Spinal cord (tissue), 9 donors: ENCODE measurements at regions not wholly inside any gene's neighbourhood (a gene's known extent, or its start where the extent isn't known, plus 50 kb on each side); places are given as distances from the start of the nearest gene placed in this dataset.
"Not testable (repeated sequence)": the region's sequence is repeated elsewhere in the genome, so short reads cannot be mapped to it uniquely, and the experiment has no call there.

Experiments
- DNase-seq, 6 donors: peaks; one replicate each; pipeline versions ENCODE4 v3.0.0 to v3.0.0-alpha.2; 2013 to 2015; ENCODE audit warnings: low spot score in 6 of 6, low read depth in 4 of 6
- H3K27ac ChIP-seq: one replicate; pipeline ENCODE4 v1.5.1; 2013; ENCODE audit warnings: low read depth, low read length, control low read depth
- H3K27me3 ChIP-seq: one replicate; pipeline ENCODE4 v1.6.1; 2013; ENCODE audit warnings: low read length; ENCODE audit not compliant: control insufficient read depth, insufficient read depth
- H3K36me3 ChIP-seq: one replicate; pipeline ENCODE4 v1.6.1; 2013; ENCODE audit warnings: low read length; ENCODE audit not compliant: control insufficient read depth, insufficient read depth
- H3K4me1 ChIP-seq: one replicate; pipeline ENCODE4 v1.6.1; 2013; ENCODE audit warnings: low read length; ENCODE audit not compliant: control insufficient read depth, insufficient read depth
- H3K4me3 ChIP-seq: one replicate; pipeline ENCODE4 v1.5.1; 2013; ENCODE audit warnings: low read depth, low read length, control low read depth
- H3K9me3 ChIP-seq: one replicate; pipeline ENCODE4 v1.6.1; 2013; ENCODE audit warnings: low read length; ENCODE audit not compliant: control insufficient read depth, insufficient read depth
- WGBS: methylation state at CpG from one replicate; pipeline ENCODE4 v1.1.5; 2013; ENCODE audit warnings: missing lambda C conversion rate; ENCODE audit not compliant: insufficient coverage; 5-methylcytosine and 5-hydroxymethylcytosine counted together
- donor health status: healthy.

DNA sequence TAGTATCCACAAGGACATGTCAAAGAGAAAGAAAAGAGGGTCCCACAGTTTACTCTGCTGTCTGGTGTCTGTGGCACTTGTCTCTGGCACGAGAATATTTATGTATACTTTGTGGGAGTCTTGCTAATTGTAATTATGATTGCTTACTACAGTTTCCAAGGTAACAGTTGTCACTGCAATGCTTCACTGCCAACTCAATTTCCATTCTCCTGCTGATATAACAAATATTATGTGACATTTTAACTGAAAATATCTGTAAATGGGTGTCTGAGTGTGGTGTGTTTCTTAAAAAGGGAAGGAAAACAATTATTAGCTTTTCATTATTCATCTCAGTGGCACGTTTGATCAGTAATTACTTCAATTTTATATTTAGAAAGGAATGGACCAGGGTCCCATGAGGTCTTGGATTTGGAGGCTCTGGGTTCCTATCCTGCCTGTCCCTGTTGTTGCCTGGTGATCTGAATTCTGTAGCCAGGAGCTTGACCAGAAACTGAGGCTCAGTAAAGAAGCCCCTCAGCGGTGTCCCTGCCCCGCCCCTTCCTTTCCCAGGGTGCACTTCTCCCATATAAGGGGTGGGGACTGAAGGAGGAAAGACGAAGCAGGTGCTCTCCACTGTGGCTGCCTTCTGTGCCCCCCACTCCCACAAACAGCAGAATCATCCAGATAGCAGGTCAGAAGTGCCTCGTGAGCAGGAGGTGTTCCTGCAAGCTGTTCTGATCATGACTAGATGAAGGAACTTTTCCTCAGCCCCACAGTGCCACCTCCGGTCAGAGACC lies 137.3 kb upstream of the KIF2A start:
- H3K27ac ChIP-seq = no peak overlapping the region
- DNase-seq = peak in 3 of 6 donors; percentile 6 to 75 (median 35)
- H3K4me3 ChIP-seq = no peak overlapping the region
- H3K36me3 ChIP-seq = no peaks in the 10 kb centered on the region
- H3K4me1 ChIP-seq = no peaks in the 10 kb centered on the region
- no CpG with 5 or more reads among the region's 7 CpGs for WGBS
- no peaks in the 10 kb centered on the region for H3K9me3 ChIP-seq
- H3K27me3 ChIP-seq = no peaks in the 10 kb centered on the region

- Histone ChIP-seq H3K4me1 (no peaks in the 10 kb centered on the region), H3K36me3 (no peaks in the 10 kb centered on the region), H3K9me3 (no peaks in the 10 kb centered on the region), H3K4me3 (no peak overlapping the region), H3K27ac (no peak overlapping the region), H3K27me3 (no peaks in the 10 kb centered on the region)
- WGBS = 96% methylated on average over 4 of the region's 5 CpGs
- no peak for DNase-seq
Observed at GRCh38 chr5:62178258-62178657, 127.7 kb upstream of the KIF2A start.

- H3K4me1 ChIP-seq = no peaks in the 10 kb centered on the region
- no peaks in the 10 kb centered on the region for H3K27me3 ChIP-seq
- H3K36me3 ChIP-seq = no peaks in the 10 kb centered on the region
- no peak overlapping the region for H3K27ac ChIP-seq
- H3K4me3 ChIP-seq = no peak overlapping the region
- H3K9me3 ChIP-seq = no peaks in the 10 kb centered on the region
- DNase-seq = no peak
- 67% methylated on average over 1 of the region's 1 CpG for WGBS
Observed at GRCh38 chr5:62182802-62183201, 123.2 kb upstream of the KIF2A start.

- no peaks in the 10 kb centered on the region for H3K4me1 ChIP-seq
- no peaks in the 10 kb centered on the region for H3K36me3 ChIP-seq
- no peaks in the 10 kb centered on the region for H3K27me3 ChIP-seq
- no peak for DNase-seq
- no CpG with 5 or more reads among the region's 1 CpG for WGBS
- H3K4me3 ChIP-seq = no peak overlapping the region
- H3K9me3 ChIP-seq = no peaks in the 10 kb centered on the region
- no peak overlapping the region for H3K27ac ChIP-seq
Observed at GRCh38 chr5:62183727-62184126, 122.3 kb upstream of the KIF2A start.

- whole genome bisulfite sequencing = no CpG with 5 or more reads among the region's 1 CpG
- no peaks in the 10 kb centered on the region for H3K9me3 ChIP-seq
- H3K36me3 ChIP-seq = no peaks in the 10 kb centered on the region
- no peaks in the 10 kb centered on the region for H3K4me1 ChIP-seq
- peak in 1 of 6 donors; percentile 45 for DNase-seq
- no peak overlapping the region for H3K4me3 ChIP-seq
- no peak overlapping the region for H3K27ac ChIP-seq
- no peaks in the 10 kb centered on the region for H3K27me3 ChIP-seq
Observed at GRCh38 chr5:62184444-62184843, 121.6 kb upstream of the KIF2A start.

DNA sequence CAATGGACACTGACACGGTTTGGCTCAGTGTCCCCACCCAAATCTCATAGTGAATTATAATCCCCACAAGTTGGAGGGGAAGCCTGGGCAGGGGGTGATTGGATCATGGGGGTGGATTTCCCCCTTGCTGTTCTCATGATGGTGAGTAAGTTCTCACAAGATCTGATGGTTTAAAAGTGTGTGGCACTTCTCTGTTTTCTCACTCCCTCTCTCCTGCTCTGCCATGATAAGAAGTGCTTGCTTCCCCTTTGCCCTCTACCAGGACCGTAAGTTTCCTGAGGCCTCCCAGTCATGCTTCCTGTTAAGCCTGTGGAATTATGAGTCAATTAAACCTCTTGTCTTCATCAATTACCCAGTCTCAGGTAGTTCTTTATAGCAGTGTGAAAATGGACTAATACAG lies 115.8 kb upstream of the KIF2A start:
- Histone ChIP-seq H3K4me1 (no peaks in the 10 kb centered on the region), H3K27me3 (no peaks in the 10 kb centered on the region), H3K36me3 (no peaks in the 10 kb centered on the region), H3K27ac (no peak overlapping the region), H3K4me3 (no peak overlapping the region), H3K9me3 (no peaks in the 10 kb centered on the region)
- WGBS = no CpG with 5 or more reads among the region's 2 CpGs
- DNase-seq = no peak

DNA sequence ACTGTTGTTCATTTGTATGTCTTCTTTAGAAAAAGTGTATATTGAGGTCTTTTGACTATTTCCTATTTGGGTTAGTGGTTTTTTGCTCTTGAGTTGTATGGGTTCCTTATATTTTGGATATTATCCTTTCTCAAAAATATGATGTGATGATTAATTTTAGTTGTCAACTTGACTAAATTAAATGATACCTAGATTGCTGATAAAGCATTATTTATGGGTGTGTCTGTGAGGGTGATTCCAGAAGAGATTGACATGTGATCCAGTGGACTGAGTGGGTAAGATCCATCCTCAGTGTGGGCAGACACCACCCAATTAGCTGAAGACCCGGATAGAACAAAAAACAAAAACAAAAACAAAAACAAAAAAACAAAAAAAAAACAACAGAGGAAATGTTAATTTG lies 115.1 kb upstream of the KIF2A start:
- Histone ChIP-seq H3K27me3 (no peaks in the 10 kb centered on the region), H3K4me3 (no peak overlapping the region), H3K9me3 (no peaks in the 10 kb centered on the region), H3K27ac (no peak overlapping the region), H3K4me1 (no peaks in the 10 kb centered on the region), H3K36me3 (no peaks in the 10 kb centered on the region)
- no peak for DNase-seq
- no CpG with 5 or more reads among the region's 1 CpG for WGBS

DNA sequence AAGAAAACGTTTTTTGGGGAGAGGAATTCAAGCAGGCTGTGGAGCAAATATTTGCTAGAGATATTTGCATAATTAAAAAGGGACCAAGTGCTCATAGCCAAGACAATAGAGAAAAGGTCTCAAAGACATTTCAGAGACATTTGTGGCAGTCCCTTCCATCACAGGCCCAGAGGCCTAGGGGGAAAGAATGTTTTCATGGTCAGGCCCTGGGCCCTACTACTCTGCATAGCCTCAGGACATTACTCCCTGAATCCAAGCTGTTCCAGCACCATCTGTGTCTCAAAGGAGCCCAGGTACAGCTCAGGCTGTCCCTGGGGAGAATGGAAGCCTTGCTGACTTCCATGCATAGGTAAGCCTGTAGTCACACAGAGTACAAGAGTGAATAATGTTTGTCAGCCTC lies 113.0 kb upstream of the KIF2A start:
- Histone ChIP-seq H3K27me3 (no peaks in the 10 kb centered on the region), H3K27ac (no peak overlapping the region), H3K4me3 (no peak overlapping the region), H3K4me1 (no peaks in the 10 kb centered on the region), H3K36me3 (no peaks in the 10 kb centered on the region), H3K9me3 (no peaks in the 10 kb centered on the region)
- DNase-seq = no peak
- WGBS = 80% methylated on average over 1 of the region's 1 CpG

DNA sequence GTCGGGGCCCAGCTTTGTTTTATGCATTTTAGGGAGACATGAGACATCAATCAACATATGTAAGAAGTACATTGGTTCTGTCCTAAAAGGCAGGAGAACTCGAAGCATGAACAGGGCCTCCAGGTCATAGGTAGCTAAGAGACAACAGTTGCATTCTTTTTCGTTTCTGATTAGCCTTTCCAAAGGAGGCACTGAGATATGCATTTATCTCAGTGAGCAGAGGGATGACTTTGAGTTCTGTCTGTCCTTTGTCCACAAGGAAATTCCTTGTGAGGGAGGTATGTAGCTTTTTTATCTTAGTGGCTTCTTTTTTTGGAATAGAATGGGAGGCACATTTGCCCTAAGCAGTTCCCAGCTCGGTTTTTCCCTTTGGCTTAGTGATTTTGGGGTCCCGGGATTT lies 109.5 kb upstream of the KIF2A start:
- 62% methylated on average over 2 of the region's 5 CpGs for WGBS
- not testable (repeated sequence) for H3K4me3 ChIP-seq, H3K9me3 ChIP-seq, DNase-seq, H3K4me1 ChIP-seq, H3K27ac ChIP-seq, H3K27me3 ChIP-seq, H3K36me3 ChIP-seq

DNA sequence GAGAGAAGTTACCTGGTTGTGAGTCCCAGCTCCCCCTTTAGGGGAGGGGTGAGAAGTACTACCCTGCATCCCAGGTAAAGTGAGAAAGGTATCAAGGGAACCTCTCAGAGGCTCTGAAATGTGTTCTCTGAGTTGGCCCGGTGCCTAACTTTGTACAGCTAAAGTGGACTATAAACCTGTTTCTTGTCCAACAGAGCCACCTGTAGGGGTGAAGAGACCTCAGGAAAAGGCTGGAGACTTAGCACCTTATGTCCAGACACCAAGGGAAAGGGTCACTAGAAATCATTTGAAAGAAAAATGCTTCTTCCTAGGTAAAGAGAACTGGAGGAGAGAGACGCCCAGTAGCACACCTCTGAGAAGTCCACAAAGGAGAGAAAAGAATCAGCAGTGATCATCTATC lies 108.3 kb upstream of the KIF2A start:
- DNase-seq = no peak
- WGBS = 100% methylated on average over 1 of the region's 2 CpGs
- no peaks in the 10 kb centered on the region for H3K36me3 ChIP-seq
- no peaks in the 10 kb centered on the region for H3K9me3 ChIP-seq
- H3K27me3 ChIP-seq = no peaks in the 10 kb centered on the region
- H3K27ac ChIP-seq = no peak overlapping the region
- no peaks in the 10 kb centered on the region for H3K4me1 ChIP-seq
- no peak overlapping the region for H3K4me3 ChIP-seq
